GM23338 (cell line): ENCODE measurements at regions not wholly inside any gene's neighbourhood (a gene's known extent, or its start where the extent isn't known, plus 50 kb on each side); places are given as distances from the start of the nearest gene placed in this dataset.

Source experiments
- ATAC-seq: fragments of 200-7000 bp; cut with Tn5 transposase; 3 replicates; pipeline ENCODE4 v1.9.1; 2020
- DNase-seq: peaks from one replicate; pipeline ENCODE4 v3.0.0-alpha.2; 2015; ENCODE audit warnings: low spot score
- H2AFZ ChIP-seq: fragments of 200-600 bp; sonication (generic); 2 replicates; pipeline ENCODE4 v1.8.0; 2016; ENCODE audit warnings: antibody characterized with exemption, mild to moderate bottlenecking, moderate library complexity
- H3F3A ChIP-seq: fragments of 200-600 bp; sonication (generic); replicated peaks from 2 replicates; pipeline ENCODE4 v1.8.0; 2017; ENCODE audit warnings: antibody characterized with exemption, mixed run types, low read depth
- H3K27ac ChIP-seq: fragments of 200-600 bp; sonication (generic); 2 replicates; pipeline ENCODE4 v1.6.1; 2016; ENCODE audit warnings: low read depth
- H3K27me3 ChIP-seq: fragments of 200-600 bp; sonication (generic); 2 replicates; pipeline ENCODE4 v1.8.0; 2016; ENCODE audit warnings: mild to moderate bottlenecking, mixed run types, moderate library complexity; ENCODE audit not compliant: insufficient read depth
- H3K36me3 ChIP-seq: fragments of 200-600 bp; sonication (generic); 2 replicates; pipeline ENCODE4 v1.8.0; 2016; ENCODE audit warnings: mild to moderate bottlenecking; ENCODE audit not compliant: insufficient read depth
- H3K4me1 ChIP-seq: fragments of 200-600 bp; sonication (generic); 2 replicates; pipeline ENCODE4 v1.8.0; 2016; ENCODE audit warnings: mild to moderate bottlenecking, moderate library complexity; ENCODE audit not compliant: insufficient read depth
- H3K4me2 ChIP-seq: fragments of 200-600 bp; sonication (generic); 2 replicates; pipeline ENCODE4 v1.7.1; 2017; ENCODE audit warnings: mixed run types
- H3K4me3 ChIP-seq: fragments of 200-600 bp; sonication (generic); 2 replicates; pipeline ENCODE4 v1.6.1; 2016; ENCODE audit warnings: mixed run types
- H3K79me2 ChIP-seq: fragments of 200-600 bp; sonication (generic); replicated peaks from 2 replicates; pipeline ENCODE4 v1.8.0; 2017; ENCODE audit warnings: mild to moderate bottlenecking; ENCODE audit not compliant: insufficient read depth
- H3K9me2 ChIP-seq: fragments of 200-600 bp; sonication (generic); 2 replicates; pipeline ENCODE4 v1.8.0; 2017; ENCODE audit not compliant: insufficient read depth
- H4K20me1 ChIP-seq: fragments of 200-600 bp; sonication (generic); replicated peaks from 2 replicates; pipeline ENCODE4 v1.8.0; 2017; ENCODE audit warnings: mild to moderate bottlenecking; ENCODE audit not compliant: insufficient read depth
- H3K27ac Mint-ChIP-seq: 2 replicates; pipeline ENCODE4 v1.8.0; 2020; ENCODE audit warnings: inconsistent platforms, mild to moderate bottlenecking, moderate library complexity, mixed read lengths
- H3K27me3 Mint-ChIP-seq: 3 replicates; pipeline ENCODE4 v1.8.0; 2022; ENCODE audit warnings: low read depth, mild to moderate bottlenecking, moderate library complexity, mixed read lengths, inconsistent platforms; ENCODE audit not compliant: insufficient read depth, poor library complexity
- H3K36me3 Mint-ChIP-seq: 3 replicates; pipeline ENCODE4 v1.8.0; 2021; ENCODE audit warnings: low read depth, mild to moderate bottlenecking, inconsistent platforms, moderate library complexity, mixed read lengths
- H3K4me1 Mint-ChIP-seq: 3 replicates; pipeline ENCODE4 v1.8.0; 2020; ENCODE audit warnings: mild to moderate bottlenecking, inconsistent platforms, mixed read lengths
- H3K4me3 Mint-ChIP-seq: 3 replicates; pipeline ENCODE4 v1.8.0; 2021; ENCODE audit warnings: moderate library complexity, mild to moderate bottlenecking, inconsistent platforms, mixed read lengths
- H3K9me3 Mint-ChIP-seq: 3 replicates; pipeline ENCODE4 v1.8.0; 2020; ENCODE audit warnings: moderate library complexity, mild to moderate bottlenecking, inconsistent platforms, mixed read lengths
- CREB1 ChIP-seq: fragments of 250-450 bp; sonication (Bioruptor Pico); IDR thresholded peaks from 2 replicates; pipeline ENCODE4 v1.5.0; 2020; ENCODE audit warnings: low read depth, mild to moderate bottlenecking, moderate library complexity
- CTCF ChIP-seq, 2 experiments: fragments of 200-600 bp in 1 of 2; sonication (generic) in 1 of 2; conservative IDR thresholded peaks; 2 replicates each; pipeline versions ENCODE4 v1.5.1 to v1.6.1; 2016 to 2017; ENCODE audit warnings: antibody characterized with exemption in 2 of 2, low read depth in 2 of 2, mild to moderate bottlenecking in 2 of 2, moderate library complexity in 1 of 2
- ETS1 ChIP-seq: IDR thresholded peaks from 2 replicates; pipeline ENCODE4 v1.6.1; 2016; ENCODE audit warnings: antibody characterized with exemption
- EZH2 ChIP-seq: fragments of 200-600 bp; sonication (generic); IDR thresholded peaks from one replicate; pipeline ENCODE4 v1.8.0; 2017; ENCODE audit warnings: antibody characterized with exemption, mild to moderate bottlenecking, low read depth; ENCODE audit not compliant: unreplicated experiment
- EZH2phosphoT487 ChIP-seq: fragments of 200-600 bp; sonication (generic); IDR thresholded peaks from one replicate; pipeline ENCODE4 v1.8.1; 2018; ENCODE audit warnings: antibody characterized with exemption; ENCODE audit not compliant: unreplicated experiment
- JUNB ChIP-seq: IDR thresholded peaks from one replicate; pipeline ENCODE4 v1.6.1; 2016; ENCODE audit warnings: antibody characterized with exemption; ENCODE audit not compliant: unreplicated experiment
- NANOG ChIP-seq: IDR thresholded peaks from 2 replicates; pipeline ENCODE4 v1.6.1; 2016; ENCODE audit warnings: antibody characterized with exemption, borderline replicate concordance
- STAT1 ChIP-seq: IDR thresholded peaks from one replicate; pipeline ENCODE4 v1.6.1; 2016; ENCODE audit warnings: antibody characterized with exemption; ENCODE audit not compliant: unreplicated experiment
- ZNF114 ChIP-seq: fragments of 250-450 bp; sonication (Bioruptor Pico); IDR thresholded peaks from 2 replicates; pipeline ENCODE4 v1.5.0; 2020; ENCODE audit warnings: mild to moderate bottlenecking, moderate library complexity
- ZNF331 ChIP-seq: fragments of 250-450 bp; sonication (Bioruptor Pico); IDR thresholded peaks from 2 replicates; pipeline ENCODE4 v1.5.0; 2020; ENCODE audit warnings: low read depth, mild to moderate bottlenecking, moderate library complexity
- TF ChIP-seq, protein P1 (sequence below): IDR thresholded peaks from one replicate; pipeline ENCODE4 v1.6.1; 2018; ENCODE audit warnings: antibody characterized with exemption; ENCODE audit not compliant: unreplicated experiment

DNA sequence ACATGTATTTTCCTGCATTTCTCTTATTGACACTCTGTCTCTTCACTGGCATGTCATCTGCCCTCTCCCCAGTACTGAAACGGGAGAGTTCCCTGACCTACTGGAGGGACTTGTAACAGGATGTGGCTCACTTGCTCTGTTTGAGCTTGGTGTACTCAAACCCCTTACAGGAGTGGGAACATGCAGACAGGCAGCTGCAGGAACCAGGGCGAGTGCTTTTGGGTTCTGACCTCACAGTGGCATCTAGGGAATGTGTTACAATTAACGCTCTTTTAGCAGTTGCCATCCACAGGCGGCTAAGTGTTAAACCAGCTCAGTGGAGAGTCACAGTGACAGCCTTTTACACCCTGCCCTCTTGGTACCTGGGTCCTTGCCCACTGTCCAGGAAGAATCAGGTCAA, 300.3 kb upstream of the GRAMD2B start:
- H3K27me3 Mint-ChIP-seq, result no peaks in the 10 kb centered on the region
- H3K79me2 ChIP-seq, result no peaks in the 10 kb centered on the region
- no peak overlapping the region for H3K4me2 ChIP-seq
- no peaks in the 10 kb centered on the region for H4K20me1 ChIP-seq
- peak overlapping the region; percentile 69; the same call in 1 of the 2 replicates for H3K27ac Mint-ChIP-seq
- H3F3A ChIP-seq, result no peaks in the 10 kb centered on the region
- peak overlapping the region; percentile 12; the same call in 1 of the 2 replicates for H2AFZ ChIP-seq
- H3K27ac ChIP-seq, result no peak overlapping the region
- H3K9me2 ChIP-seq, result no peaks in the 10 kb centered on the region; the same call in 1 of the 2 replicates
- DNase-seq (peak; percentile 46), ATAC-seq (peak; percentile 84)
- no peaks in the 10 kb centered on the region for H3K27me3 ChIP-seq
- TF ChIP-seq ETS1 (0 out of 2 replicates have a peak, but pooled peaks have one; percentile 11), NANOG (no peak), JUNB (peak; percentile 66)
- H3K4me1 Mint-ChIP-seq, result peaks cover 38% of the 10 kb centered on the region
- no peak overlapping the region for H3K4me3 Mint-ChIP-seq
- H3K9me3 Mint-ChIP-seq, result no peaks in the 10 kb centered on the region
- H3K36me3 Mint-ChIP-seq, result no peaks in the 10 kb centered on the region
- H3K36me3 ChIP-seq, result no peaks in the 10 kb centered on the region
- peaks cover 33% of the 10 kb centered on the region for H3K4me1 ChIP-seq
- no peak overlapping the region for H3K4me3 ChIP-seq

DNA sequence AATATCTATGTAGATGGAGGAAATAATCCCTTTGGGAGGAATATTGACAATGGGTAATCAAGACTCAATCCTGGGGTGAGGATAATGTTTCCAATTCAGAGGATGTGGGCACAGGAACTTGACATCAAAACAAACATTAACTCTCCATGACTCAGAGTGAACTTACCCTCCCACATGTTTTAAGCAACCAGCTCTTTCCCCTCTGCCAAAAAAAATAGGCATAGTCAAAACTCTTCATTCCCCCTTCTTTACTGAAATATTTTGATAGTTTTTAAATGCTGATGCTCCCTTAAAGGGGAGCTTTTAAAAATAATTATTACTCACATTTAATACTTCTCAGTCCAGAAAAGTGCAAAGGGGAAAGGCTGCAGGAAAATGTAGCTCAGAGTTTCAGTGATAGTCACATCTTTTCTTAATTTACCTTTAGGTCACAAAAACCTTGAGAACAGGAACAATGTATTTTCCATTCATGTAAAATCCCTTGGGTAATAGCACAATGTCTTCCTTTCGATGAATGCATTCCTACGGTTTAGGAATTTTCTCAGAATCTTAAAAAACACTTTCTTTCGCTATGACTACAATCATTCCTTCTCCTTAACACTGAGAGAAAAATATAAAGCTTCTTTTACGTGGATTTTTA, 298.4 kb upstream of the GRAMD2B start:
- Mint-ChIP-seq H3K4me3 (no peak overlapping the region), H3K27me3 (no peaks in the 10 kb centered on the region), H3K4me1 (peaks cover 38% of the 10 kb centered on the region), H3K9me3 (no peaks in the 10 kb centered on the region), H3K36me3 (no peaks in the 10 kb centered on the region), H3K27ac (peak overlapping the region; percentile 86)
- ATAC-seq (no peak), DNase-seq (peak; percentile 16)
- Histone ChIP-seq H2AFZ (no peak overlapping the region), H3K79me2 (no peaks in the 10 kb centered on the region), H4K20me1 (no peaks in the 10 kb centered on the region), H3K9me2 (no peaks in the 10 kb centered on the region; the same call in 1 of the 2 replicates), H3K4me2 (no peak overlapping the region), H3K27ac (peak overlapping the region; percentile 41; the same call in 1 of the 2 replicates), H3K27me3 (no peaks in the 10 kb centered on the region), H3K36me3 (no peaks in the 10 kb centered on the region), H3K4me3 (no peak overlapping the region), H3F3A (no peaks in the 10 kb centered on the region), H3K4me1 (peaks cover 33% of the 10 kb centered on the region)
- no peak for TF ChIP-seq EZH2
- no peak for TF ChIP-seq STAT1

DNA sequence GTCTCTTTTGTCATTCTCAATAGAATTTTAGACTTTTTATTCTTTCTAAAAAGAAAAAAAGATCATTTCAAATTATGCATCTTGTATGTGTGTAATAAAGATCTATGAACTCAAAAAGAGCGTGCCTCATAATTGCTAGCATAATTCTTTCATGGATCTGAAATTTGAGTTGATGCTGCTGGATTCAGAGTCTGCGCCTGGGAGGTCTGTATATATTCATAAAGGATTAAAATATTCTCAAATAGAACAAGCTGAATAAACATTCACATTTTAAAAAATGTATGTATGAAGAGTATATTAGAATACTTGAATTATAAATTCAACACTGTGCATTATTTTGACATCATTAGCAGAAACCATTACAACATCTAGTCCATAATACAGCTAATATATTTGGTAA, 297.8 kb upstream of the GRAMD2B start:
- no peaks in the 10 kb centered on the region; the same call in 1 of the 2 replicates for H3K9me2 ChIP-seq
- Mint-ChIP-seq H3K9me3 (no peaks in the 10 kb centered on the region), H3K4me3 (no peak overlapping the region), H3K4me1 (peaks cover 38% of the 10 kb centered on the region), H3K36me3 (no peaks in the 10 kb centered on the region), H3K27ac (no peak overlapping the region; the same call in 1 of the 2 replicates), H3K27me3 (no peaks in the 10 kb centered on the region)
- no peaks in the 10 kb centered on the region for H3F3A ChIP-seq
- no peaks in the 10 kb centered on the region for H3K36me3 ChIP-seq
- H3K4me3 ChIP-seq, result no peak overlapping the region
- H4K20me1 ChIP-seq, result no peaks in the 10 kb centered on the region
- no peaks in the 10 kb centered on the region for H3K79me2 ChIP-seq
- H3K4me1 ChIP-seq, result peaks cover 33% of the 10 kb centered on the region
- H2AFZ ChIP-seq, result no peak overlapping the region
- no peak overlapping the region for H3K27ac ChIP-seq
- no peak for DNase-seq
- H3K27me3 ChIP-seq, result no peaks in the 10 kb centered on the region
- H3K4me2 ChIP-seq, result no peak overlapping the region
- ATAC-seq, result no peak
- no peak for TF ChIP-seq EZH2
- TF ChIP-seq, protein P1, sequence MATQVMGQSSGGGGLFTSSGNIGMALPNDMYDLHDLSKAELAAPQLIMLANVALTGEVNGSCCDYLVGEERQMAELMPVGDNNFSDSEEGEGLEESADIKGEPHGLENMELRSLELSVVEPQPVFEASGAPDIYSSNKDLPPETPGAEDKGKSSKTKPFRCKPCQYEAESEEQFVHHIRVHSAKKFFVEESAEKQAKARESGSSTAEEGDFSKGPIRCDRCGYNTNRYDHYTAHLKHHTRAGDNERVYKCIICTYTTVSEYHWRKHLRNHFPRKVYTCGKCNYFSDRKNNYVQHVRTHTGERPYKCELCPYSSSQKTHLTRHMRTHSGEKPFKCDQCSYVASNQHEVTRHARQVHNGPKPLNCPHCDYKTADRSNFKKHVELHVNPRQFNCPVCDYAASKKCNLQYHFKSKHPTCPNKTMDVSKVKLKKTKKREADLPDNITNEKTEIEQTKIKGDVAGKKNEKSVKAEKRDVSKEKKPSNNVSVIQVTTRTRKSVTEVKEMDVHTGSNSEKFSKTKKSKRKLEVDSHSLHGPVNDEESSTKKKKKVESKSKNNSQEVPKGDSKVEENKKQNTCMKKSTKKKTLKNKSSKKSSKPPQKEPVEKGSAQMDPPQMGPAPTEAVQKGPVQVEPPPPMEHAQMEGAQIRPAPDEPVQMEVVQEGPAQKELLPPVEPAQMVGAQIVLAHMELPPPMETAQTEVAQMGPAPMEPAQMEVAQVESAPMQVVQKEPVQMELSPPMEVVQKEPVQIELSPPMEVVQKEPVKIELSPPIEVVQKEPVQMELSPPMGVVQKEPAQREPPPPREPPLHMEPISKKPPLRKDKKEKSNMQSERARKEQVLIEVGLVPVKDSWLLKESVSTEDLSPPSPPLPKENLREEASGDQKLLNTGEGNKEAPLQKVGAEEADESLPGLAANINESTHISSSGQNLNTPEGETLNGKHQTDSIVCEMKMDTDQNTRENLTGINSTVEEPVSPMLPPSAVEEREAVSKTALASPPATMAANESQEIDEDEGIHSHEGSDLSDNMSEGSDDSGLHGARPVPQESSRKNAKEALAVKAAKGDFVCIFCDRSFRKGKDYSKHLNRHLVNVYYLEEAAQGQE, result no peak
- TF ChIP-seq CTCF (conservative IDR thresholded peaks at IDR 0.05; ENCODE audit: low read depth in 2 of 2), result no peak
- no peak for TF ChIP-seq ZNF331 (CRISPR knock-in tag)
- no peak for TF ChIP-seq CREB1
- no peak for TF ChIP-seq JUNB
- no peak for TF ChIP-seq EZH2phosphoT487
- no peak for TF ChIP-seq ZNF114 (CRISPR knock-in tag)
- TF ChIP-seq ETS1, result no peak
- no peak for TF ChIP-seq NANOG
